ENCODE measurements at regions not wholly inside any gene's neighbourhood (a gene's known extent, or its start where the extent isn't known, plus 50 kb on each side); places are given as distances from the start of the nearest gene placed in this dataset.

DNA sequence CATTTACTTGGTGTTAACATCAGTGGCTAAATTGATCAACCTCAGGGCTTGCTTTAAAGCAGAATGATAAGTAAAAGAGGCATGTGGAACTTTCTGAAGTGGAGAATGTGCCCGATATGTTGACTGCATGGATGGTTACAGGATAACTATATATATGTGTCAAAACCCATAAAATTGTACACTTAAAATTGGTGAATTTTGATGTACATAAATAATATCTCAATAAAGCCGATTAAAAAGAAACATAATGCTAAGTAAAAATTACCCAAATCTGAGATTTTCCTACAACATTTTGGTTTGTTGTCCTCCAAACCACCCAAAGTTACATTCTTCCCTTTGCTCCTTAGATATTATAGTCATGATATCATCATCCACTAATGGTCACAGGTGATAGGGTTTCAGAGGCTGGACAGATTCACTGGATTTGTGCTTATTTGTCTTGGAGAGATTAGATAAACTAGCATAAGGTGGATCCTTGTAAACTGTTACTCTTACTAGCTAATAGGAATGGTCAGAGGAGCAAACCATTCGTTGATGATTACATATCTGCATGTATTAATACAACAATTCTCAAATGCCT, 119.7 kb upstream of the RPS23 start:
- intact Hi-C loops (cut with micrococcal nuclease) = no loop called here
- ChIA-PET POLR2A (no interaction called here), CTCF (no interaction called here)
- H3K4me1 Mint-ChIP-seq (ENCODE audit: low read depth) = no peaks in the 10 kb centered on the region
- H3K4me3 Mint-ChIP-seq = no peak overlapping the region
- no peaks in the 10 kb centered on the region for H3K27me3 Mint-ChIP-seq
- no peak for DNase-seq
- no peaks in the 10 kb centered on the region for H3K9me3 Mint-ChIP-seq
- no peak overlapping the region for H3K27ac Mint-ChIP-seq
- no peaks in the 10 kb centered on the region for H3K36me3 Mint-ChIP-seq

DNA sequence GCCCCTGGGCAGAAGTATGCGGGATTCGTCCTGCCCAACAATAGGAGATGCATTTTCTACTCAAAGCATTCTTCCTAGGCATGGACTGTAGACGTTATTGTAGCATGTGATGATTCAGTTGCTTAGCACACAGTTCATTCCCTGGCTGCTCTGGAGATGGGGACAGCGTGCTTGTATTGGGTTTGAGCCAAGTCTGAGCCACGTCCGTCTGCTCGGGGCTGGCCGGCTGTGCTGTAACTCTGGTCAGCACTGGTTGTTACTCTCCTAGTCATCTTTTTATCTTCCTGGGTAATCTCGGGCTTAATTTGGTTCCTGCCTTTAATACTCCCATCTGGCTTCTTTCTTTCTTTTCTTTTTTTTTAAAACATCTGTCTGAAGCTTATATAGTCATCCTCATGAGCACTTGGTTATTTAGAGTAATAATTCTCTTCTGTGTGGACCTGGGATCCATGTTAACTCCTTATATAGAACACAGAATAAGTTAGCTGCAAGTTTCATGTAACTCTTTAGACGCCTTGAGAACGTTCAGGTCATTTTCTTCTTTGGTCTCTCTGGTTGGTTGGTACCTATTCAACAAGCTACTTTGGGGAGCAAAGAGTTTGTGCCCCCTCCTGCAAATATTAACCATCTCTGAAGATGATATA, 118.8 kb upstream of the RPS23 start:
- Mint-ChIP-seq H3K4me3 (no peak overlapping the region), H3K4me1 (ENCODE audit: low read depth) (no peaks in the 10 kb centered on the region), H3K36me3 (no peaks in the 10 kb centered on the region), H3K27ac (no peak overlapping the region), H3K27me3 (no peaks in the 10 kb centered on the region), H3K9me3 (no peaks in the 10 kb centered on the region)
- no peak for DNase-seq
- POLR2A ChIA-PET = no interaction called here
- intact Hi-C loops (cut with micrococcal nuclease) = no loop called here
- CTCF ChIA-PET = no interaction called here

DNA sequence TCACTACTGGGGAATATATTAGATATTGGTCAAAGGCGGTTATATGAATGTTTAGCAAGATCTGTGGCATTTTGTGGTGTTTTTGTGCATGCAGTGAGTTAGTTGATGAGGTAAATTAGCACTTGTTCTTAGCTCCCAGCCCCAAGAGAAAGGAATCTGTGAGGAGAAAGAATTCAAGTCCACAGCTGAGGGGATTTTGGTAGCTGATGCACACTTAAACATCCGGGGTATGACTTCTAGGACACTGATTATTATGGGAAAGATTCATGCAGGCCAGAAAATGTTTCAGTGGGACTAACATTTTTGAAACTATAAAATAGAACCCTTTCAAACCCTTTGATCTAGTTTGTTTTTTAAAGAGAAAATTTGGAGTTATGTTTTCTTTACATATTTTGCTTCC, 118.2 kb upstream of the RPS23 start:
- intact Hi-C loops (cut with micrococcal nuclease) = no loop called here
- H3K9me3 Mint-ChIP-seq = no peaks in the 10 kb centered on the region
- DNase-seq = no peak
- no peaks in the 10 kb centered on the region for H3K36me3 Mint-ChIP-seq
- no peak overlapping the region for H3K4me3 Mint-ChIP-seq
- ChIA-PET POLR2A (no interaction called here), CTCF (interaction anchor here (0.8 kb wide), 1 partner anchor 44 kb away, joined by 3 read pairs; no protein-coding TSS in a partner anchor)
- no peaks in the 10 kb centered on the region for H3K4me1 Mint-ChIP-seq (ENCODE audit: low read depth)
- H3K27ac Mint-ChIP-seq = no peak overlapping the region
- H3K27me3 Mint-ChIP-seq = no peaks in the 10 kb centered on the region

DNA sequence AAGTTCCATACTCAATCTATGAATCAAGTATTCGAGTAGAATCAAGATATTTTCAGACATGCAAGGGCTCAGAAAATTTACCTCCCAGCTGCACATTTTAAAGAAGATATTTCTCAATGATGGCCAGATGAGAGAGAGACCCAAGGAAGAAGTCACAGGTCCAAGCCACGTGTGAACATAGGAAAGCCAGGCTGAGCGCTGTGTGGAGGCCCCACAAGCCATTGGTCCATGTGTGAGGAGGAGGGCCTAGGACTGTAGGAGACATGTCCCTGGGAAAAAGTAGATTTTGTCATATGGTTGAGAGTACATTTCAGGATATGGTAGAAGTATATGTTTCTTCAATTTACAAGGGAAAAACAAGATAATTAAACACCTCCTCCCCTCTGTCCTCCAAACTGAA, 115.8 kb upstream of the RPS23 start:
- DNase-seq = no peak
- intact Hi-C loops (cut with micrococcal nuclease) = no loop called here
- no peaks in the 10 kb centered on the region for H3K9me3 Mint-ChIP-seq
- no peak overlapping the region for H3K27ac Mint-ChIP-seq
- H3K27me3 Mint-ChIP-seq = no peaks in the 10 kb centered on the region
- peaks cover 8% of the 10 kb centered on the region for H3K4me1 Mint-ChIP-seq (ENCODE audit: low read depth)
- CTCF ChIA-PET = no interaction called here
- no peak overlapping the region for H3K4me3 Mint-ChIP-seq
- no peaks in the 10 kb centered on the region for H3K36me3 Mint-ChIP-seq
- POLR2A ChIA-PET = no interaction called here

DNA sequence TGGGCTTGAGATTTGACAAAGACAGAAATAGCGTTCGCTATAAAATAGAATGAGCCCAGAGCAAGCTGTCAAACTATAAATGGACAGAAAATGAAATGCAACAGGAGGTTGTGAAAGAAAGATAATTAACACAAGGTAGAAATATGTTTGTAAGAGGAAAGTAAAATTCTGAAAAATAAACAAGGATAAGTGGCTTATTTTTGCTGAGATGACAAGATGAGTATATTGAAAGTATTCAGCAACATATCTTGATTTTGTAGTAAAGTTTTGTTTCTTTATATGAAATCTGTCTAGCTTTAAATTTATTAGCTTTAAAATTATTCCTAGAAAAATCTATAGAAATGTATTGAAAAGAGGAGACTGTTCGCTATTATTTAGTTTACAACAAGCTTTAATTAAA, 111.9 kb upstream of the RPS23 start:
- ChIA-PET POLR2A (no interaction called here), CTCF (no interaction called here)
- no peaks in the 10 kb centered on the region for H3K36me3 Mint-ChIP-seq
- H3K4me1 Mint-ChIP-seq (ENCODE audit: low read depth) = peaks cover 18% of the 10 kb centered on the region
- intact Hi-C loops (cut with micrococcal nuclease) = no loop called here
- H3K9me3 Mint-ChIP-seq = no peaks in the 10 kb centered on the region
- no peak overlapping the region for H3K27ac Mint-ChIP-seq
- H3K27me3 Mint-ChIP-seq = no peaks in the 10 kb centered on the region
- no peak for DNase-seq
- H3K4me3 Mint-ChIP-seq = no peak overlapping the region

DNA sequence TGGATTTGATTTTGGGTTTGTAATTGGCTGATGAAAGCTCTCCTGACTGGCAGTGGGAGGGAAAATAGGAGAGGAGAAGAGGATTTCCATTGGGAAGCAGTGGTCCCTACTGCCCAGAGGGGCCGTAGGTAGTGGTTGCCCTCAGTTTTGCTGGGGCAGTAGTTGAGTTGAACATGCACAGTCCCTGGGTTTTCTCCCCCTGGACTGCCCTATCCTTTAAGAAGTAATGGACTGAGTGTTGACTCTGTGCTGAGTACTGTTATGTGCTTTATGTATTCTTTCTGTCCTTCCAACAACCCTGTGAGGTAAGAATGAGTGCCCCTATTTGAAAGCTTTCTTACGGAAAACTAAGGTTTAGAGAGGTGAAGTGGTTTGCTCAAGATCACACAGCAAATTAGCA, 111.2 kb upstream of the RPS23 start:
- POLR2A ChIA-PET = interaction anchor here (1.0 to 1.2 kb wide), 2 partner anchors 24 to 32 kb away, joined by 6 to 9 read pairs; no protein-coding TSS in a partner anchor
- H3K27me3 Mint-ChIP-seq = no peaks in the 10 kb centered on the region
- no peaks in the 10 kb centered on the region for H3K9me3 Mint-ChIP-seq
- intact Hi-C loops (cut with micrococcal nuclease) = loop anchor here (1.0 kb wide), 2 partner anchors 24 to 32 kb away; no protein-coding TSS in a partner anchor
- peak overlapping the region; percentile 0 for H3K4me3 Mint-ChIP-seq
- CTCF ChIA-PET = interaction anchor here (1.0 kb wide), 1 partner anchor 32 kb away, joined by 3 read pairs; no protein-coding TSS in a partner anchor
- H3K27ac Mint-ChIP-seq = peak overlapping the region; percentile 76
- H3K36me3 Mint-ChIP-seq = no peaks in the 10 kb centered on the region
- H3K4me1 Mint-ChIP-seq (ENCODE audit: low read depth) = peaks cover 18% of the 10 kb centered on the region
- DNase-seq = no peak

DNA sequence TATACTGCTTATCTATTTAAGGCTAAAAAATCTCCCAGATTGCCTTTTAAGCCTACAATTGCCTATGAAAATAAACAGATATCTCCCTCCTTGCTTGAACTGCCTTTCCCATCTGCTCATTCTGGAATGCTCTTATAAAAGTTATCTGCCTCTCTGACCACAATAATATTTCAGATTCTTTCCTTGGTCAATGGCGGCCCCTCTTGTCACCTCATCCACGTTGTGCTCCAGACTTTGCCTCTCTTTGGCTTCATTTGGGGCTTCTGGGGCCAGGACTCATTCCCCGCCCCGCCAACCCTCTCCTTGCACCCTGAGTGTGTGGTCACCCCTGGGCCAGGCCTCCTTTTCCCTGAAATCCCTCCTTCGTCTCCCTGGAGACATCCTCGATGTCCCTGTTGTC, 110.0 kb upstream of the RPS23 start:
- DNase-seq = no peak
- Mint-ChIP-seq H3K4me1 (ENCODE audit: low read depth) (peaks cover 18% of the 10 kb centered on the region), H3K4me3 (no peak overlapping the region), H3K36me3 (no peaks in the 10 kb centered on the region), H3K9me3 (no peaks in the 10 kb centered on the region), H3K27ac (no peak overlapping the region), H3K27me3 (no peaks in the 10 kb centered on the region)
- ChIA-PET CTCF (interaction anchor here (1.0 kb wide), 1 partner anchor 31 kb away, joined by 3 read pairs; no protein-coding TSS in a partner anchor), POLR2A (interaction anchor here (1.0 to 1.2 kb wide), 2 partner anchors 23 to 31 kb away, joined by 6 to 9 read pairs; no protein-coding TSS in a partner anchor)
- intact Hi-C loops (cut with micrococcal nuclease) = no loop called here

DNA sequence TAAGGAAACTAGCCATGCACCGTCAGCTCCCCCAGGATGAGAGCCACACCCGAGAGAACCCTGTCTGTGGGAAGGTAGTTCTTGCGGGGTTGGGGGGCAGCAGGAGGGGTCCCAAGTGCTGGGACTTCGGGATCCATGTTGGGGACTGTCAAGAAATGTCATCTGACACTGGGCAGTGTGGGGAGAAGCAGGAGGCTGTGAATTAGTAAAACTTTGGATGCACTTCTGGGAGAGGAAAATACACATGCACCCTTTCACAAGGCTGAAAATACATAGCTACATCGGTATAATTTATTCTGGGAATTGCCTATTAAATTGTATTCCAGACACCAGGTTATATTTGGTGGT, 109.6 kb upstream of the RPS23 start:
- POLR2A ChIA-PET = no interaction called here
- H3K36me3 Mint-ChIP-seq = no peaks in the 10 kb centered on the region
- H3K4me3 Mint-ChIP-seq = no peak overlapping the region
- H3K4me1 Mint-ChIP-seq (ENCODE audit: low read depth) = peaks cover 18% of the 10 kb centered on the region
- no peak for DNase-seq
- intact Hi-C loops (cut with micrococcal nuclease) = no loop called here
- H3K9me3 Mint-ChIP-seq = no peaks in the 10 kb centered on the region
- H3K27ac Mint-ChIP-seq = no peak overlapping the region
- H3K27me3 Mint-ChIP-seq = no peaks in the 10 kb centered on the region
- CTCF ChIA-PET = no interaction called here

DNA sequence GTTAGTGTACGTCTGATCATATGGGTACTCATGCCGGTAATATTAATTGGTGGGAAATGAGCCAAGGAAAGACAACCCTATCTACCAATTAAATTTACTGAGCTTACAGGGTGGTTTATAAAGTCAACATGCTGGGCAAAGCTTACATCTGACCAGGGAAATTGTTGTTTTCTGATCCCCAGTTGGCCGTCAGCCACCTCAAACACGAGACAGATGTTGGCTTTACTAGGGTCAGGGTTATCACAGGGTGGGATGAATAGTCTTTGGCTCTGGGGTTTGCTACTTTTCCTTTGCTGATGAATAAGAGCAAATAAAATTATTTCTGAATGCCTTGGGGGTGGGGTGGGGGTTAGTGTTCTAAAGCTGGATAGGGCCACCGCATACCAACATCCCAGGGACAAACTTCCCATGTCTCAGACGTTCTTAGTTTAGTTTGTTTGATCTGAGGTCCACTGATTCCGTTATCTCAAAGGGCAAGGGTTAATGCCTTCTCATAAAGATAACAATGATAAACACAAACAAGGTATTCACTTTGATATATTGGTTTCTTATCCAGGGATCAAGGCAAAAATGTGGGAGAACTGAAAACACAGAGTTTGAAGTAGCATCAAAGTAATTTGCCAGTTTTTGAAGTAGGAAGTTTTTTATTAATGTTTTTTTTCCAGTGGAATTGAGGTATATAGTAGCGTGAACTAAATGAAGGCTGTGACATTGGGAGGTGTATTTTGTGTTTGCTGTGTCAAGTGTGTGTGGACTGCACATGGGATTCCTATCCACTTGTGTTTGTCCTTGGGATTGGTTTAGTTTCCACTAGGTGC, 109.1 kb upstream of the RPS23 start:
- H3K36me3 Mint-ChIP-seq = no peaks in the 10 kb centered on the region
- intact Hi-C loops (cut with micrococcal nuclease) = no loop called here
- no peaks in the 10 kb centered on the region for H3K9me3 Mint-ChIP-seq
- H3K4me1 Mint-ChIP-seq (ENCODE audit: low read depth) = peaks cover 18% of the 10 kb centered on the region
- H3K4me3 Mint-ChIP-seq = no peak overlapping the region
- ChIA-PET CTCF (no interaction called here), POLR2A (no interaction called here)
- H3K27ac Mint-ChIP-seq = no peak overlapping the region
- H3K27me3 Mint-ChIP-seq = no peaks in the 10 kb centered on the region
- DNase-seq = no peak

DNA sequence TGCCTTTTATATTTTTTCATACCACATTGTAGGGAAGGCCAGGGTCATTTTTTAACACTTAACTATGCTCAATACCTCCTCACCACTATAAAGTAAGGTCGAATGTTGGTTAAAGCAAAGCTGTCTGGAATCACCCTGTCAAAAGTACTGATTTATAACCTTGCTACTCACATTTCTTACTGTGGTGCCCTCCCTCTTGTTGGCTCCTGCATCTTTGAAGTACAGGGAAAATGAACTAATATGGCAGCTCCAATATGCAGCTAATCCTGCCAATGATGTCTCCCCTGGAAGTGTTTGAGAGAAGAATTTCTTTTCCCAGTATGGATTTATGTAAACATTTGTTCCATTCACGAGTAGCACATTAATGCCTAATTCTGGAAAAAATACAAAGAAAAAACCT, 108.4 kb upstream of the RPS23 start:
- intact Hi-C loops (cut with micrococcal nuclease) = no loop called here
- CTCF ChIA-PET = no interaction called here

DNA sequence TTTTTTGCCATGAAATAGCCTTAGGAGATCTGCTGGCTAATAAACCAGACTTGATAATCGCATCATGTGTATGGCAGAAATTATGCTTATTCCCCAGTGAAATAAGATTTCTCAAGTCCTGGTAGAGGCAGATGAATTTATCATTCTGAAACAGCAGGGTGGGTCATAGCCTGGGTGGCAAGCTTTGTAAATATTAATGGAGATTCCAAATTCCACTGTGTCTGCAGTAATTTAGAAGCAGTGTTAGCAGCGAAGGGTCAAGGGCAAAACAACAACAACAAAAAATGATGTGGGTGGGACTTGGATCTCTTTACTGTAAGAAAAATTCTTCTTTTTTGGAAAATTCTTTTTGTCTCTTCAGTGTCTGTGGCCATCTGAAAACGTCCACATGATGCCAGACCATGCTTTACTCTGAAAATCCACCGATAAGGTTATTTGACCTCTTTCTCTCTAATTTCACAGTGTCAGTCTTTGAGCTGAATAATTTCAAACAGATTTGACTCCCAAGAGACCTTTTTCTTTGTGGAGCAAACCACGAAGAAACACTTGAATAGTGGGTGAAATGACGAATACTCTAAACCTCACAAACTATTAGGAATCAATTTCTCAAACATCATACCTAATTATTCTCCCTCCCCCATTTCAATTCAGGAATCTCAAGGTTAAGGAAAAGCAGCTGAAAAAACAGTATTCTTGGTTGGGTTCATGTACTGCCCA, 106.0 kb upstream of the RPS23 start:
- H3K4me1 Mint-ChIP-seq (ENCODE audit: low read depth) = peaks cover 12% of the 10 kb centered on the region
- no peak overlapping the region for H3K4me3 Mint-ChIP-seq
- intact Hi-C loops (cut with micrococcal nuclease) = no loop called here
- ChIA-PET CTCF (interaction anchor here (0.9 kb wide), 1 partner anchor 32 kb away, joined by 3 read pairs; no protein-coding TSS in a partner anchor), POLR2A (no interaction called here)
- H3K9me3 Mint-ChIP-seq = no peaks in the 10 kb centered on the region
- no peaks in the 10 kb centered on the region for H3K27me3 Mint-ChIP-seq
- no peak for DNase-seq
- H3K36me3 Mint-ChIP-seq = no peaks in the 10 kb centered on the region
- no peak overlapping the region for H3K27ac Mint-ChIP-seq

More for the DNA sequence above, 108.4 kb upstream of the RPS23 start:
- Mint-ChIP-seq H3K27me3 (no peaks in the 10 kb centered on the region), H3K27ac (no peak overlapping the region), H3K36me3 (no peaks in the 10 kb centered on the region), H3K4me1 (ENCODE audit: low read depth) (peaks cover 18% of the 10 kb centered on the region), H3K9me3 (no peaks in the 10 kb centered on the region), H3K4me3 (no peak overlapping the region)
- POLR2A ChIA-PET = no interaction called here
- DNase-seq = no peak

DNA sequence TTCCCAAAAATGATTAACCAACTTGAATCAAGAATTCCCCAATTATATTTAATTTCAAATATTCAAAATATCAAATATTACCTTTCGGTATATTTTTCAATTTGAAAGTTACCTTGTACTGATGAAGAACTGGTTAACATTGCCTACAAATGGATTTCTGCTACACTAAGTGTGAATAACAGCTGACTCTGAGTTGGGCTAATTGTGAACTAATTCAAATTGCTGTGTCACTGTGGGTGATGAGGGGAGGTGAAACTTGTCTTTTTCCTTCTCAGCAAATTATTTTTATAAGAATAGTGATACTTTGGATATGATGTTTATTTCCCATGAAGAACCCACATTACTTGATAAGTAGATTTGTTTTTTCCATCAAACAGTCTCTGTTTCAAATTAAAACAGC, 103.4 kb upstream of the RPS23 start:
- H3K27me3 Mint-ChIP-seq = no peaks in the 10 kb centered on the region
- peaks cover 2% of the 10 kb centered on the region for H3K9me3 Mint-ChIP-seq
- intact Hi-C loops (cut with micrococcal nuclease) = no loop called here
- no peaks in the 10 kb centered on the region for H3K36me3 Mint-ChIP-seq
- DNase-seq = no peak
- ChIA-PET CTCF (no interaction called here), POLR2A (no interaction called here)
- peaks cover 2% of the 10 kb centered on the region for H3K4me1 Mint-ChIP-seq (ENCODE audit: low read depth)
- no peak overlapping the region for H3K4me3 Mint-ChIP-seq
- H3K27ac Mint-ChIP-seq = no peak overlapping the region
